H1 (cell line): ENCODE measurements at regions not wholly inside any gene's neighbourhood (a gene's known extent, or its start where the extent isn't known, plus 50 kb on each side); places are given as distances from the start of the nearest gene placed in this dataset.
"Not testable (repeated sequence)": the region's sequence is repeated elsewhere in the genome, so short reads cannot be mapped to it uniquely, and the experiment has no call there.

Source experiments
- CTCF ChIA-PET: fragments of 300-600 bp; sonication (Branson Sonifier 250); formaldehyde crosslinking; loops from one replicate; lab custom pipeline; 2021; ENCODE audit not compliant: partially characterized antibody; lab: Charles Lee
- POLR2A ChIA-PET: fragments of 300-600 bp; sonication (Branson Sonifier 250); formaldehyde crosslinking; loops from one replicate; lab custom pipeline; 2021; ENCODE audit warnings: inconsistent platforms; ENCODE audit not compliant: partially characterized antibody; lab: Charles Lee
- DNase-seq, 2 experiments: peaks; one replicate each; pipeline versions ENCODE4 v3.0.0 to v3.0.0-alpha.2; 2010 to 2022; ENCODE audit warnings: low spot score in 2 of 2, low read depth in 1 of 2, mixed read lengths in 1 of 2
- FAIRE-seq: peaks from 2 replicates; lab custom pipeline; 2011; peaks lifted over from hg19 to GRCh38; lab: Jason Lieb, UNC
- H2AFZ ChIP-seq: 2 replicates; pipeline ENCODE4 v1.8.1; 2012; ENCODE audit warnings: low read length, inconsistent platforms
- H2AK5ac ChIP-seq: 2 replicates; pipeline ENCODE4 v1.6.1; 2013; ENCODE audit warnings: low read depth, low read length
- H2BK120ac ChIP-seq: replicated peaks from 2 replicates; pipeline ENCODE3; 2013; ENCODE audit warnings: low read depth, low read length, inconsistent platforms
- H2BK12ac ChIP-seq: 2 replicates; pipeline ENCODE4 v1.6.1; 2013; ENCODE audit warnings: low read depth, low read length
- H2BK15ac ChIP-seq: 2 replicates; pipeline ENCODE4 v1.6.1; 2013; ENCODE audit warnings: low read length
- H2BK20ac ChIP-seq: 2 replicates; pipeline ENCODE4 v1.6.1; 2013; ENCODE audit warnings: low read length
- H2BK5ac ChIP-seq: 2 replicates; pipeline ENCODE4 v1.6.1; 2013; ENCODE audit warnings: low read depth, low read length
- H3K14ac ChIP-seq: 2 replicates; pipeline ENCODE4 v1.6.1; 2013; ENCODE audit warnings: inconsistent platforms; ENCODE audit not compliant: insufficient read length
- H3K18ac ChIP-seq: 2 replicates; pipeline ENCODE4 v1.6.1; 2013; ENCODE audit warnings: low read length; ENCODE audit errors: extremely low read depth
- H3K23ac ChIP-seq: 2 replicates; pipeline ENCODE4 v1.6.1; 2013; ENCODE audit warnings: inconsistent platforms; ENCODE audit not compliant: insufficient read length
- H3K23me2 ChIP-seq: 2 replicates; pipeline ENCODE4 v1.6.1; 2013; ENCODE audit warnings: low read depth, low read length
- H3K27ac ChIP-seq: 2 replicates; pipeline ENCODE4 v1.6.1; 2011; ENCODE audit warnings: low read depth, low read length, inconsistent platforms
- H3K27me3 ChIP-seq, 4 experiments: replicated peaks in 1 of 4; 1 replicate in 1 of 4; 2 replicates in 3 of 4; pipeline versions ENCODE4 v1.6.1 to v1.8.1; 2011 to 2013; ENCODE audit warnings: low read length in 3 of 4, mild to moderate bottlenecking in 3 of 4, inconsistent platforms in 2 of 4, mixed read lengths in 2 of 4, moderate library complexity in 1 of 4; ENCODE audit not compliant: control insufficient read depth in 3 of 4, insufficient read depth in 3 of 4; ENCODE audit errors: extremely low read depth in 1 of 4
- H3K36me3 ChIP-seq, 4 experiments: 2 replicates each; pipeline versions ENCODE4 v1.6.1 to v1.8.1; 2011 to 2013; ENCODE audit warnings: mild to moderate bottlenecking in 4 of 4, low read length in 3 of 4, moderate library complexity in 2 of 4, control low read depth in 1 of 4, inconsistent platforms in 1 of 4; ENCODE audit not compliant: insufficient read depth in 4 of 4, control insufficient read depth in 2 of 4
- H3K4ac ChIP-seq: replicated peaks from 2 replicates; pipeline ENCODE3; 2013; ENCODE audit warnings: low read length, low read depth, mixed read lengths, inconsistent platforms; ENCODE audit not compliant: insufficient read length
- H3K4me1 ChIP-seq, 4 experiments: replicated peaks in 1 of 4; 1 replicate in 1 of 4; 2 replicates in 3 of 4; pipeline versions ENCODE4 v1.6.1 to v1.8.1; 2011 to 2013; ENCODE audit warnings: low read length in 3 of 4, inconsistent platforms in 2 of 4, mixed read lengths in 1 of 4; ENCODE audit not compliant: insufficient read depth in 4 of 4, control insufficient read depth in 3 of 4
- H3K4me2 ChIP-seq, 2 experiments: 2 replicates each; pipeline versions ENCODE4 v1.6.1 to v1.8.1; 2011 to 2013; ENCODE audit warnings: low read depth in 2 of 2, low read length in 2 of 2, control low read depth in 1 of 2, inconsistent platforms in 1 of 2, mild to moderate bottlenecking in 1 of 2; ENCODE audit not compliant: insufficient read depth in 1 of 2
- H3K4me3 ChIP-seq, 4 experiments: fragments of 200-600, 300-600 bp in 1 of 4; sonication (generic), shearing (Covaris generic), sonication (Bioruptor Twin) in 1 of 4; 2 replicates each; pipeline versions ENCODE4 v1.5.1 to v1.8.1; 2011 to 2016; ENCODE audit warnings: low read length in 4 of 4, low read depth in 3 of 4, control low read depth in 2 of 4, inconsistent platforms in 2 of 4, mild to moderate bottlenecking in 2 of 4, mixed read lengths in 1 of 4, moderate library complexity in 1 of 4; ENCODE audit not compliant: insufficient read depth in 2 of 4; ENCODE audit errors: extremely low read depth in 1 of 4
- H3K56ac ChIP-seq: replicated peaks from 2 replicates; pipeline ENCODE3; 2013; ENCODE audit warnings: low read depth, mild to moderate bottlenecking, mixed read lengths, low read length, inconsistent platforms; ENCODE audit not compliant: insufficient read length
- H3K79me1 ChIP-seq: 2 replicates; pipeline ENCODE4 v1.6.1; 2013; ENCODE audit warnings: low read depth, low read length, control low read depth
- H3K79me2 ChIP-seq, 2 experiments: 2 replicates each; pipeline versions ENCODE4 v1.6.1 to v1.8.1; 2012 to 2013; ENCODE audit warnings: low read length in 2 of 2, mild to moderate bottlenecking in 2 of 2, inconsistent platforms in 1 of 2; ENCODE audit not compliant: insufficient read depth in 2 of 2, control insufficient read depth in 1 of 2
- H3K9ac ChIP-seq, 4 experiments: replicated peaks in 1 of 4; 1 replicate in 1 of 4; 2 replicates in 3 of 4; pipeline versions ENCODE4 v1.6.1 to v1.8.1; 2011 to 2013; ENCODE audit warnings: low read depth in 3 of 4, low read length in 3 of 4, control low read depth in 2 of 4, mild to moderate bottlenecking in 2 of 4, moderate library complexity in 2 of 4, inconsistent platforms in 1 of 4; ENCODE audit errors: extremely low read depth in 1 of 4
- H3K9me3 ChIP-seq, 2 experiments: 2 replicates each; pipeline versions ENCODE4 v1.6.1 to v1.8.1; 2012 to 2013; ENCODE audit warnings: mild to moderate bottlenecking in 2 of 2, moderate library complexity in 2 of 2, control low read depth in 1 of 2, inconsistent platforms in 1 of 2, low read depth in 1 of 2, low read length in 1 of 2, mixed read lengths in 1 of 2; ENCODE audit not compliant: insufficient read depth in 2 of 2
- H4K20me1 ChIP-seq, 2 experiments: replicated peaks in 1 of 2; 2 replicates each; pipeline versions ENCODE3 to v1.8.1; 2011 to 2013; ENCODE audit warnings: inconsistent platforms in 2 of 2, low read length in 2 of 2, mild to moderate bottlenecking in 1 of 2; ENCODE audit not compliant: insufficient read depth in 2 of 2, control insufficient read depth in 1 of 2
- H4K5ac ChIP-seq: 2 replicates; pipeline ENCODE4 v1.6.1; 2013; ENCODE audit warnings: low read length, low read depth, mixed read lengths, inconsistent platforms; ENCODE audit not compliant: insufficient read length
- H4K8ac ChIP-seq: 2 replicates; pipeline ENCODE4 v1.8.0; 2013; ENCODE audit warnings: mild to moderate bottlenecking, moderate library complexity, low read length, inconsistent platforms; ENCODE audit not compliant: insufficient read depth; ENCODE audit errors: extremely low read depth
- H4K91ac ChIP-seq: replicated peaks from 2 replicates; pipeline ENCODE3; 2013; ENCODE audit warnings: low read length, mixed read lengths, inconsistent platforms; ENCODE audit not compliant: insufficient read length
- JUND ChIP-seq: IDR thresholded peaks from 2 replicates; pipeline ENCODE4 v1.6.1; 2011; ENCODE audit warnings: mild to moderate bottlenecking, improper control_type of control experiment, low read length
- KDM1A ChIP-seq: fragments of 200-600, 300-600 bp; sonication (generic); IDR thresholded peaks from 2 replicates; pipeline ENCODE4 v1.7.1; 2016; ENCODE audit warnings: mild to moderate bottlenecking, low read length, borderline replicate concordance
- RBBP5 ChIP-seq: IDR thresholded peaks from 2 replicates; pipeline ENCODE4 v1.7.1; 2012; ENCODE audit warnings: low read depth, mild to moderate bottlenecking, inconsistent platforms, low read length, moderate library complexity, borderline replicate concordance
- SIN3A ChIP-seq, 2 experiments: IDR thresholded peaks in 1 of 2; conservative IDR thresholded peaks in 1 of 2; 2 replicates each; pipeline ENCODE4 v1.6.1; 2011 to 2012; ENCODE audit warnings: low read length in 2 of 2, improper control_type of control experiment in 1 of 2, low read depth in 1 of 2, mild to moderate bottlenecking in 1 of 2
- SP2 ChIP-seq: IDR thresholded peaks from 2 replicates; pipeline ENCODE4 v1.6.1; 2012; ENCODE audit warnings: mild to moderate bottlenecking, low read length, inconsistent platforms
- WGBS, 2 experiments: shearing (Covaris generic) in 1 of 2; methylation state at CpG; one replicate each; pipeline versions ENCODE4 v1.1.6 to v1.1.7; 2013 to 2015; ENCODE audit warnings: low lambda C conversion rate in 2 of 2, mixed read lengths in 2 of 2, inconsistent platforms in 1 of 2, low coverage in 1 of 2, missing lambda C conversion rate in 1 of 2; ENCODE audit not compliant: insufficient replicate concordance in 2 of 2, insufficient coverage in 1 of 2, insufficient read length in 1 of 2; ENCODE audit errors: extremely low coverage in 1 of 2, missing lambda C conversion rate in 1 of 2; 5-methylcytosine and 5-hydroxymethylcytosine counted together
- TF ChIP-seq, protein P1 (sequence below): IDR thresholded peaks from 2 replicates; pipeline ENCODE4 v1.6.1; 2012; ENCODE audit warnings: inconsistent platforms

- TF ChIP-seq, protein P1, sequence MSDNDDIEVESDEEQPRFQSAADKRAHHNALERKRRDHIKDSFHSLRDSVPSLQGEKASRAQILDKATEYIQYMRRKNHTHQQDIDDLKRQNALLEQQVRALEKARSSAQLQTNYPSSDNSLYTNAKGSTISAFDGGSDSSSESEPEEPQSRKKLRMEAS = no peak
- no peak for TF ChIP-seq SIN3A (conservative IDR thresholded peaks at IDR 0.05 in 1 of 2, IDR thresholded peaks at IDR 0.05 in 1 of 2; ENCODE audit: low read depth in 1 of 2, low read length in 2 of 2)
- no peak for TF ChIP-seq SP2
- no peak for TF ChIP-seq RBBP5
- TF ChIP-seq JUND = no peak
- TF ChIP-seq KDM1A = no peak
These were observed 216.4 kb downstream of the SEC23IP start (continued) for GRCh38 chr10:120108916-120109315.

GRCh38 chr10:120109725-120110124, 217.2 kb downstream of the SEC23IP start:
- H4K5ac ChIP-seq, H2AK5ac ChIP-seq, H3K18ac ChIP-seq, CTCF ChIA-PET, H3K23ac ChIP-seq, H3K9me3 ChIP-seq, FAIRE-seq, H4K8ac ChIP-seq, H2BK20ac ChIP-seq, H3K36me3 ChIP-seq, H3K9ac ChIP-seq, POLR2A ChIA-PET, H3K4me2 ChIP-seq, H3K27ac ChIP-seq, H3K4me3 ChIP-seq, DNase-seq, H3K56ac ChIP-seq, H4K20me1 ChIP-seq, H2BK120ac ChIP-seq, H3K14ac ChIP-seq, H3K27me3 ChIP-seq, H3K79me1 ChIP-seq, H3K79me2 ChIP-seq, H2BK12ac ChIP-seq, H3K23me2 ChIP-seq, H3K4me1 ChIP-seq, H2AFZ ChIP-seq, H3K4ac ChIP-seq, H2BK15ac ChIP-seq, H4K91ac ChIP-seq, H2BK5ac ChIP-seq: not testable (repeated sequence)
- WGBS, 2 experiments = 90% methylated on average over 2 of the region's 4 CpGs; no CpG with 5 or more reads in 1 of the 2 experiments
